ENCODE measurements at regions not wholly inside any gene's neighbourhood (a gene's known extent, or its start where the extent isn't known, plus 50 kb on each side); places are given as distances from the start of the nearest gene placed in this dataset.

DNA sequence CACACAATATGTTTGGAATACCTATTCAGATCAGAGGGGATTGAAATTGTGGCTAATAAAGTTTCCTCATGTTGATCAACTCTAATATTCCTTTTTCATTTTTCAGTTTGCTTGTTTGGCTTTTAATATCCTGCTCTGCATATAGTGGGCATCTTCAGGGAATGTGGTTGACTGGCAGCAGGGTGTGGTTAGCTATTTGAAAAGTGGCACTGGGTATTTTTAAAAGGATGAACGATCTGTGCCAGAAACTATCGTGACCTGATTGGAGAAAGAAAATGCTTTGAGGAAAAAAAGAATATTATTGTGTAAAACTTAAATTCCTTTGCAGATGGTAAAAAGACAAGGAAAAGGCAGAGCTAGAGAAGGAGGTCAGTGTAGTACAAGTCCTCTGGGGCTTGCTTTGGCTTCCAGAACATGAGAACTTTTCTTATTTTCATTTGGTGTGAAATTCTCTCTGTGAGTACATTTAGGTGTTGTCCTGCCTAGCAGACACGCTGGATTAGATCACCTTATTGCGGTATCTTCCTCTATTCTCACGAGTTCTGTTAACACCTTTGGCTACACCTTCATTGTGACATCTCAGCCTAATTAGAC lies 329.7 kb upstream of the SNX7 start:
- H3K36me3 ChIP-seq (ENCODE audit: control insufficient read depth in 4 of 4, insufficient read depth in 4 of 4, low read length in 3 of 4), result no peaks in the 10 kb centered on the region
- WGBS (ENCODE audit: insufficient coverage), result 94% methylated on average over 5 of the region's 5 CpGs
- H3K4me3 ChIP-seq (ENCODE audit: control insufficient read depth in 1 of 7, extremely low read depth in 1 of 7, insufficient read depth in 4 of 7, low read depth in 2 of 7, low read length in 6 of 7), result no peak overlapping the region
- POLR2A ChIA-PET, result no interaction called here
- no peak overlapping the region for H3K27ac ChIP-seq (ENCODE audit: insufficient read depth in 1 of 2, low read depth in 1 of 2, low read length in 2 of 2, poor library complexity in 1 of 2, severe bottlenecking in 2 of 2)
- CTCF ChIA-PET, result no interaction called here
- no peak for DNase-seq
- peaks cover 0 to 3% (median 0%) of the 10 kb centered on the region in 4 experiments for H3K4me1 ChIP-seq (ENCODE audit: control extremely low read depth in 1 of 4, control insufficient read depth in 4 of 4, insufficient read depth in 4 of 4, low read length in 3 of 4)
- H3K9me3 ChIP-seq (ENCODE audit: control extremely low read depth in 1 of 5, control insufficient read depth in 4 of 5, insufficient read depth in 2 of 5, low read depth in 1 of 5, low read length in 4 of 5), result peaks cover 0 to 2% (median 0%) of the 10 kb centered on the region in 5 experiments
- H3K27me3 ChIP-seq (replicated peaks in 2 of 5; ENCODE audit: control insufficient read depth in 4 of 5, insufficient read depth in 5 of 5, low read length in 4 of 5), result no peaks in the 10 kb centered on the region

GRCh38 chr1:98331243-98331642 lies 330.3 kb upstream of the SNX7 start:
- H3K36me3 ChIP-seq (ENCODE audit: control insufficient read depth in 4 of 4, insufficient read depth in 4 of 4, low read length in 3 of 4), result no peaks in the 10 kb centered on the region
- CTCF ChIA-PET, result no interaction called here
- POLR2A ChIA-PET, result no interaction called here
- DNase-seq, result no peak
- H3K27me3 ChIP-seq (replicated peaks in 2 of 5; ENCODE audit: control insufficient read depth in 4 of 5, insufficient read depth in 5 of 5, low read length in 4 of 5), result no peaks in the 10 kb centered on the region
- H3K4me3 ChIP-seq (ENCODE audit: control insufficient read depth in 1 of 7, extremely low read depth in 1 of 7, insufficient read depth in 4 of 7, low read depth in 2 of 7, low read length in 6 of 7), result no peak overlapping the region
- peaks cover 0 to 2% (median 0%) of the 10 kb centered on the region in 5 experiments for H3K9me3 ChIP-seq (ENCODE audit: control extremely low read depth in 1 of 5, control insufficient read depth in 4 of 5, insufficient read depth in 2 of 5, low read depth in 1 of 5, low read length in 4 of 5)
- no peak overlapping the region for H3K27ac ChIP-seq (ENCODE audit: insufficient read depth in 1 of 2, low read depth in 1 of 2, low read length in 2 of 2, poor library complexity in 1 of 2, severe bottlenecking in 2 of 2)
- H3K4me1 ChIP-seq (ENCODE audit: control extremely low read depth in 1 of 4, control insufficient read depth in 4 of 4, insufficient read depth in 4 of 4, low read length in 3 of 4), result peaks cover 0 to 3% (median 0%) of the 10 kb centered on the region in 4 experiments
- no CpG with 5 or more reads among the region's 3 CpGs for WGBS (ENCODE audit: insufficient coverage)

DNA sequence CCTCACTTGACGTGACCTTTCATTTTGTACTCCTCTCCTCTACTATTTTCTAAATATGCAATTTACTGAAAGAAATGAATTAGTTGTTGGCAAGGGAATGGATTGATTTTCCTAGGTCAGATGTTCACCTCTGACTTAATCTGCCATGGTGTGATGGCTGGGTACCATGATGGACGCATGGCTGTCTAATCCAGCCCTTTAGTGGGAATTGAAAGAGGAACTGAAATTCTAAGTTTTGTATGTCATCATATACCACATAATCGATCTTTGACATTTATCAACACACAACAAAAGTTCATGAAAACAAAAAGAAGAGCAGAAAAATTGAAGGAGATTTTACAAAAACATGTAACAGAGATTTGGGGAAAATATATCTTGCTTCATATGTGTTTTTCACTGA lies 331.3 kb upstream of the SNX7 start:
- WGBS (ENCODE audit: insufficient coverage), result no CpG with 5 or more reads among the region's 3 CpGs
- H3K27ac ChIP-seq (ENCODE audit: insufficient read depth in 1 of 2, low read depth in 1 of 2, low read length in 2 of 2, poor library complexity in 1 of 2, severe bottlenecking in 2 of 2), result no peak overlapping the region
- no peaks in the 10 kb centered on the region for H3K36me3 ChIP-seq (ENCODE audit: control insufficient read depth in 4 of 4, insufficient read depth in 4 of 4, low read length in 3 of 4)
- POLR2A ChIA-PET, result no interaction called here
- no peak for DNase-seq
- no peaks in the 10 kb centered on the region for H3K27me3 ChIP-seq (replicated peaks in 2 of 5; ENCODE audit: control insufficient read depth in 4 of 5, insufficient read depth in 5 of 5, low read length in 4 of 5)
- CTCF ChIA-PET, result no interaction called here
- H3K4me3 ChIP-seq (ENCODE audit: control insufficient read depth in 1 of 7, extremely low read depth in 1 of 7, insufficient read depth in 4 of 7, low read depth in 2 of 7, low read length in 6 of 7), result no peak overlapping the region
- peaks cover 0 to 8% (median under 1%) of the 10 kb centered on the region in 4 experiments for H3K4me1 ChIP-seq (ENCODE audit: control extremely low read depth in 1 of 4, control insufficient read depth in 4 of 4, insufficient read depth in 4 of 4, low read length in 3 of 4)
- H3K9me3 ChIP-seq (ENCODE audit: control extremely low read depth in 1 of 5, control insufficient read depth in 4 of 5, insufficient read depth in 2 of 5, low read depth in 1 of 5, low read length in 4 of 5), result peaks cover 0 to 2% (median 0%) of the 10 kb centered on the region in 5 experiments

DNA sequence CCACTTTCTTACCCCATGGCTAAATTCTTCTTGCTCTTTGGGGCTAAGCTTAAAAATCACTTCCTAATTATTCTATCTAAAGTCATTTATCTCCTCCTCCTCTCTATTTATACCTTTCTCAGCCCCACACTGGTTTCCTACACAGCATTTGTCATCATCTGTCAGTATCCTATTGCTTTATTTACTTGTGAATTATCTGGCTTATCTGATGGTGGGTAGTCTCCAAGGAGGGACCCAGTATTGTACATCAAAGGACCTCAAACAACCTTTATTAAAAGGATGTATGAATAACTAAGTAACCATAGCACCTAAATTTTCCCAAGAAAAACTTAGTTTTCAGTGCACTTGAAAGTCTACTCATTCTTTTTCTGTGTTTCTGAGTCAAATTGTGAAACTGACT lies 332.7 kb upstream of the SNX7 start:
- Histone ChIP-seq H3K36me3 (ENCODE audit: control insufficient read depth in 4 of 4, insufficient read depth in 4 of 4, low read length in 3 of 4) (no peaks in the 10 kb centered on the region), H3K4me3 (ENCODE audit: control insufficient read depth in 1 of 7, extremely low read depth in 1 of 7, insufficient read depth in 4 of 7, low read depth in 2 of 7, low read length in 6 of 7) (no peak overlapping the region), H3K27me3 (replicated peaks in 2 of 5; ENCODE audit: control insufficient read depth in 4 of 5, insufficient read depth in 5 of 5, low read length in 4 of 5) (no peaks in the 10 kb centered on the region), H3K4me1 (ENCODE audit: control extremely low read depth in 1 of 4, control insufficient read depth in 4 of 4, insufficient read depth in 4 of 4, low read length in 3 of 4) (peaks cover 5 to 22% (median 12%) of the 10 kb centered on the region in 4 experiments), H3K27ac (ENCODE audit: insufficient read depth in 1 of 2, low read depth in 1 of 2, low read length in 2 of 2, poor library complexity in 1 of 2, severe bottlenecking in 2 of 2) (no peak overlapping the region), H3K9me3 (ENCODE audit: control extremely low read depth in 1 of 5, control insufficient read depth in 4 of 5, insufficient read depth in 2 of 5, low read depth in 1 of 5, low read length in 4 of 5) (no peaks in the 10 kb centered on the region)
- ChIA-PET CTCF (no interaction called here), POLR2A (no interaction called here)
- DNase-seq, result no peak

DNA sequence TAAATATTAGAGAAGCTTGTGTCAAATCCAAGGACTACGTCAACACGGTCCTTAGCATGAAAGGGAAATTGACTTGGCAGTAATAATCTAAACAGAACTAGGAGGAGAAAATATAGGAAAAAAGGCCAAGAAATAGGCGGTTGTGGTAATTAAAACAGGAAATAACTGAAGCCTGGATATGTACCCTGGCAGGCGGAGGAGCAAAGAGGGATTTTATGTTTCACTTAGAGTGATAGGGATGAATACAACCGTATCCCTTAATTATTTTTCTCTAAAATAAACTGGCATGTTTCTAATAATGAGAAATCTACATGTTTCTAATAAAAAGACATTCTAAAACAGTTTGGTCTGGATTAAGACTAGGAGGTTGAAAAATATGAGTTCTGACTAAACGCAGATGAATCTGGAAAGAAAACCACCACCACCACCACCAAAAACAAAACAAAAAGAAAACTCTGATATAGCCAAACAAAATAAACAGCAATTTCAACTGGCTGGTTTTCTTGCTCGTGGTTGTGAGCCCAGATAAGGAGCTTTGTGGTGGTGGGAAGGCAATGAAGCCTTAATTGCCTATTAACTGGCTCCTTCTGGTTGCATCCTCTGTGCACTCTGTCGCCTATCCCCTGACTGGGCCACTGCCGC lies 334.2 kb upstream of the SNX7 start:
- CTCF ChIA-PET, result no interaction called here
- DNase-seq, result peak in 1 of 3 donors; percentile 31
- no peaks in the 10 kb centered on the region for H3K36me3 ChIP-seq (ENCODE audit: control insufficient read depth in 4 of 4, insufficient read depth in 4 of 4, low read length in 3 of 4)
- H3K4me1 ChIP-seq (ENCODE audit: control extremely low read depth in 1 of 4, control insufficient read depth in 4 of 4, insufficient read depth in 4 of 4, low read length in 3 of 4), result peaks cover 16 to 37% (median 22%) of the 10 kb centered on the region in 4 experiments
- POLR2A ChIA-PET, result no interaction called here
- 70% methylated on average over 4 of the region's 9 CpGs for WGBS (ENCODE audit: insufficient coverage)
- H3K9me3 ChIP-seq (ENCODE audit: control extremely low read depth in 1 of 5, control insufficient read depth in 4 of 5, insufficient read depth in 2 of 5, low read depth in 1 of 5, low read length in 4 of 5), result no peaks in the 10 kb centered on the region
- H3K4me3 ChIP-seq (ENCODE audit: control insufficient read depth in 1 of 7, extremely low read depth in 1 of 7, insufficient read depth in 4 of 7, low read depth in 2 of 7, low read length in 6 of 7), result no peak overlapping the region
- no peaks in the 10 kb centered on the region for H3K27me3 ChIP-seq (replicated peaks in 2 of 5; ENCODE audit: control insufficient read depth in 4 of 5, insufficient read depth in 5 of 5, low read length in 4 of 5)
- H3K27ac ChIP-seq (ENCODE audit: insufficient read depth in 1 of 2, low read depth in 1 of 2, low read length in 2 of 2, poor library complexity in 1 of 2, severe bottlenecking in 2 of 2), result no peak overlapping the region

DNA sequence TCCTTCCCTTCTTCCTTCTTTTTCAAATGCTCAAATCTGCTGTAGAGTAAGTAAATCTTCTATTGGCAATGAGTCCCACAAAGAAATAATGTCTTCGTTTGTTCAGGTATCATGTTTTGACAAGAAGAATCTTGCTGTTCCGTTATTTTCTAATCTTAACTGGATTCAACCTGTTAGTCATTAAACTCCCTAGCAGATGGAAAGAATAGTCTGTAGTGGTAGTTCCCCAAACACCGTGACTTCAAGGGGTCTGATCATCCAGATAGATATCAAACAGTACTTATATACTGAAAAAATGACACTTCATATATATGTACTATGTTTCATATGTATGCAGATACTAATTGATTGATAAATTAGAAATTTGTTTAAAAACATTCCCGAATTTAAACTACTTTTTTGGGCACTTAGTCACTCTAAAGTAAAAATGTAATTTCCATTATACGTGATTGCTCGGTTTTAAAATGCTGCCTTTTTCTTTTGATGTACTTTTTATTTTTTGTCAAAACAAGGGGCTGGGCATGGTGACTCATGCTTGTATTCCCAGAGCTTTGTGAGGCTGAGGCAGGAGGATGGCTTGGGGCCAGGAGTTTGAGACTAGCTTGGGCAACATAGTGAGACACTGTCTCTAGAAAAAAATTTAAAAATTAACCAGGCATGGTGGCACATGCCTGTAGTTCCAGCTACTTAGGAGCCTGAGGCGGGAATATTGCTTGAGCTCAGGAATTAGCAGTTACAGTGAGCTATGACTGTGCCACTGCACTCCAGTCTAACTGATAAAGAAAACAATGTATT lies 335.7 kb upstream of the SNX7 start:
- CTCF ChIA-PET, result no interaction called here
- H3K9me3 ChIP-seq (ENCODE audit: control extremely low read depth in 1 of 5, control insufficient read depth in 4 of 5, insufficient read depth in 2 of 5, low read depth in 1 of 5, low read length in 4 of 5), result no peaks in the 10 kb centered on the region
- WGBS (ENCODE audit: insufficient coverage), result 93% methylated on average over 5 of the region's 7 CpGs
- no peaks in the 10 kb centered on the region for H3K36me3 ChIP-seq (ENCODE audit: control insufficient read depth in 4 of 4, insufficient read depth in 4 of 4, low read length in 3 of 4)
- no peaks in the 10 kb centered on the region for H3K27me3 ChIP-seq (replicated peaks in 2 of 5; ENCODE audit: control insufficient read depth in 4 of 5, insufficient read depth in 5 of 5, low read length in 4 of 5)
- peak in 1 of 3 donors; percentile 39 for DNase-seq
- peaks cover 16 to 40% (median 22%) of the 10 kb centered on the region in 4 experiments for H3K4me1 ChIP-seq (ENCODE audit: control extremely low read depth in 1 of 4, control insufficient read depth in 4 of 4, insufficient read depth in 4 of 4, low read length in 3 of 4)
- no peak overlapping the region for H3K4me3 ChIP-seq (ENCODE audit: control insufficient read depth in 1 of 7, extremely low read depth in 1 of 7, insufficient read depth in 4 of 7, low read depth in 2 of 7, low read length in 6 of 7)
- POLR2A ChIA-PET, result no interaction called here
- H3K27ac ChIP-seq (ENCODE audit: insufficient read depth in 1 of 2, low read depth in 1 of 2, low read length in 2 of 2, poor library complexity in 1 of 2, severe bottlenecking in 2 of 2), result no peak overlapping the region

DNA sequence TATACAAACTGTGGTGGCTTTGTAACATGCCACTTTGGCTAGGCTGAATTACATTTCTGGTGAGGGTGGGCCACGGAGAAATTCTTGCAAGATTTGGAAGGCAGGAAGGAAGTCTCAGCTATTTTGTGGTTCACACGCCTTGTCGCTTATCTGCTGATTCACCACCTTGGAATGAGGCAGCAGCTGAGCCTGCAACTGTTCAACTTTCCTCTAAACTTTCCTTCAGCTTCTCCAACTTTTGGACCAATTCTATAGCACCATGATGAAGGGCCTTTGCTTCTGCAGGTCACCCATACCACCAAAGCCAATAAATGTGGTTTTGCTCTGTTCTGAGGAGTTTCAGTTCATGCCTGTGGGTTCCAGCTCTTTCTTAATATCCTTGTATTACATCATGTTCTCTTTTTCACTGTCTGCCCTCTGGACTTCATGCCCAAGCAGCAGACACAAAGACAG lies 337.6 kb upstream of the SNX7 start:
- 0% methylated on average over 1 of the region's 3 CpGs for WGBS (ENCODE audit: insufficient coverage)
- CTCF ChIA-PET, result interaction anchor here (1.7 kb wide), 1 partner anchor 10 kb away, joined by 5 read pairs; no protein-coding TSS in a partner anchor
- POLR2A ChIA-PET, result interaction anchor here (1.0 kb wide), 1 partner anchor 18 kb away, joined by 3 read pairs; no protein-coding TSS in a partner anchor
- H3K4me1 ChIP-seq (ENCODE audit: control extremely low read depth in 1 of 4, control insufficient read depth in 4 of 4, insufficient read depth in 4 of 4, low read length in 3 of 4), result peaks cover 16 to 40% (median 22%) of the 10 kb centered on the region in 4 experiments
- DNase-seq, result peak; percentile 51 to 89 (median 80)
- no peaks in the 10 kb centered on the region for H3K36me3 ChIP-seq (ENCODE audit: control insufficient read depth in 4 of 4, insufficient read depth in 4 of 4, low read length in 3 of 4)
- H3K27ac ChIP-seq (ENCODE audit: insufficient read depth in 1 of 2, low read depth in 1 of 2, low read length in 2 of 2, poor library complexity in 1 of 2, severe bottlenecking in 2 of 2), result no peak overlapping the region
- no peaks in the 10 kb centered on the region for H3K27me3 ChIP-seq (replicated peaks in 2 of 5; ENCODE audit: control insufficient read depth in 4 of 5, insufficient read depth in 5 of 5, low read length in 4 of 5)
- peak overlapping the region in 1 of 7 experiments; percentile 51 for H3K4me3 ChIP-seq (ENCODE audit: control insufficient read depth in 1 of 7, extremely low read depth in 1 of 7, insufficient read depth in 4 of 7, low read depth in 2 of 7, low read length in 6 of 7)
- no peaks in the 10 kb centered on the region for H3K9me3 ChIP-seq (ENCODE audit: control extremely low read depth in 1 of 5, control insufficient read depth in 4 of 5, insufficient read depth in 2 of 5, low read depth in 1 of 5, low read length in 4 of 5)

All from common myeloid progenitor, CD34-positive (primary cell).